ENCODE measurements at regions not wholly inside any gene's neighbourhood (a gene's known extent, or its start where the extent isn't known, plus 50 kb on each side); places are given as distances from the start of the nearest gene placed in this dataset.

DNA sequence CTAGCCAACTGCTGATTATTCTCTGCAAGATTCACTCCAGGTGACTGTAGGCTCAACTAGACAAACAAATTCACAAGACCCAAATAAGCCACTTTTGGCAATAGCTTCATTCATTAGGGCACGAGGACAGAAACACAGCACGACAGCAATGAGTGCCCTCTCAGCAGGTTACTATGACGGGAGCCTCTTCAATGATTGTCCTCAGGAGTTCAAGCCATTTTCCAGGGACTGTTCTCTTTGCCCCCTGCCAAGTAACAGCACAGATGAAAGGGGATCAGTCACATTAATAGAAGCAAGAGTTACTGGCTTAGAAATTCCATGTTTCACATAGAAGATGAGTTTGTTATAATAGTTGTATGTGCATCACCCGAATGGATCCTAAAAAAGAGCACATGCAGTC, 712.2 kb downstream of the CDH8 start:
- H3K27ac ChIP-seq (ENCODE audit: extremely low read depth, low read depth, low read length) = no peak overlapping the region
- FAIRE-seq (no peak), DNase-seq (ENCODE audit: extremely low read depth in 1 of 4, low spot score in 3 of 4) (no peak), ATAC-seq (no peak)
- H3K4me1 ChIP-seq (replicated peaks in 1 of 2; ENCODE audit: control insufficient read depth in 2 of 2, insufficient read depth in 2 of 2, low read length in 2 of 2) = no peaks in the 10 kb centered on the region
- no peaks in the 10 kb centered on the region for H3K9me1 ChIP-seq (ENCODE audit: control insufficient read depth, insufficient read depth, low read length)
- H2AFZ ChIP-seq (ENCODE audit: low read depth, low read length) = no peak overlapping the region
- no peaks in the 10 kb centered on the region for H3K79me2 ChIP-seq (ENCODE audit: control insufficient read depth, insufficient read depth, low read length)
- in situ Hi-C loops (cut with MboI) = no loop called here
- ChIA-PET CTCF (ENCODE audit: low intra/inter-chr PET ratio) (no interaction called here), POLR2A (no interaction called here)
- no peak overlapping the region for H3K9ac ChIP-seq (ENCODE audit: insufficient read depth in 1 of 2, low read depth in 2 of 2, low read length in 2 of 2)
- no peaks in the 10 kb centered on the region for H3K36me3 ChIP-seq (ENCODE audit: control insufficient read depth, insufficient read depth, low read length)
- no peaks in the 10 kb centered on the region for H4K20me1 ChIP-seq (replicated peaks; ENCODE audit: control insufficient read depth, insufficient read depth, low read length)
- H3K9me3 ChIP-seq (replicated peaks; ENCODE audit: control insufficient read depth, insufficient read depth, low read depth, low read length) = no peaks in the 10 kb centered on the region
- no peak overlapping the region for H3K4me2 ChIP-seq (ENCODE audit: insufficient read depth, low read length)
- 0% methylated on average over 4 of the region's 4 CpGs for WGBS (ENCODE audit: insufficient coverage, low coverage, missing lambda C conversion rate)
- H3K27me3 ChIP-seq (ENCODE audit: control insufficient read depth in 2 of 2, insufficient read depth in 2 of 2, low read length in 2 of 2) = no peaks in the 10 kb centered on the region
- intact Hi-C loops (cut with micrococcal nuclease) = no loop called here
- no TSS peak for BruUV-seq (replicated peaks)
- H3K4me3 ChIP-seq = no peak overlapping the region
- TF ChIP-seq, protein P1, sequence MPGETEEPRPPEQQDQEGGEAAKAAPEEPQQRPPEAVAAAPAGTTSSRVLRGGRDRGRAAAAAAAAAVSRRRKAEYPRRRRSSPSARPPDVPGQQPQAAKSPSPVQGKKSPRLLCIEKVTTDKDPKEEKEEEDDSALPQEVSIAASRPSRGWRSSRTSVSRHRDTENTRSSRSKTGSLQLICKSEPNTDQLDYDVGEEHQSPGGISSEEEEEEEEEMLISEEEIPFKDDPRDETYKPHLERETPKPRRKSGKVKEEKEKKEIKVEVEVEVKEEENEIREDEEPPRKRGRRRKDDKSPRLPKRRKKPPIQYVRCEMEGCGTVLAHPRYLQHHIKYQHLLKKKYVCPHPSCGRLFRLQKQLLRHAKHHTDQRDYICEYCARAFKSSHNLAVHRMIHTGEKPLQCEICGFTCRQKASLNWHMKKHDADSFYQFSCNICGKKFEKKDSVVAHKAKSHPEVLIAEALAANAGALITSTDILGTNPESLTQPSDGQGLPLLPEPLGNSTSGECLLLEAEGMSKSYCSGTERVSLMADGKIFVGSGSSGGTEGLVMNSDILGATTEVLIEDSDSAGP (CRISPR knock-in tag; IDR thresholded peaks at IDR 0.05) = no peak
- TF ChIP-seq BRD4 (IDR thresholded peaks at IDR 0.05) = no peak
- TF ChIP-seq ZNF408 (CRISPR knock-in tag; IDR thresholded peaks at IDR 0.05; ENCODE audit: low read depth) = no peak
- TF ChIP-seq, protein P2, sequence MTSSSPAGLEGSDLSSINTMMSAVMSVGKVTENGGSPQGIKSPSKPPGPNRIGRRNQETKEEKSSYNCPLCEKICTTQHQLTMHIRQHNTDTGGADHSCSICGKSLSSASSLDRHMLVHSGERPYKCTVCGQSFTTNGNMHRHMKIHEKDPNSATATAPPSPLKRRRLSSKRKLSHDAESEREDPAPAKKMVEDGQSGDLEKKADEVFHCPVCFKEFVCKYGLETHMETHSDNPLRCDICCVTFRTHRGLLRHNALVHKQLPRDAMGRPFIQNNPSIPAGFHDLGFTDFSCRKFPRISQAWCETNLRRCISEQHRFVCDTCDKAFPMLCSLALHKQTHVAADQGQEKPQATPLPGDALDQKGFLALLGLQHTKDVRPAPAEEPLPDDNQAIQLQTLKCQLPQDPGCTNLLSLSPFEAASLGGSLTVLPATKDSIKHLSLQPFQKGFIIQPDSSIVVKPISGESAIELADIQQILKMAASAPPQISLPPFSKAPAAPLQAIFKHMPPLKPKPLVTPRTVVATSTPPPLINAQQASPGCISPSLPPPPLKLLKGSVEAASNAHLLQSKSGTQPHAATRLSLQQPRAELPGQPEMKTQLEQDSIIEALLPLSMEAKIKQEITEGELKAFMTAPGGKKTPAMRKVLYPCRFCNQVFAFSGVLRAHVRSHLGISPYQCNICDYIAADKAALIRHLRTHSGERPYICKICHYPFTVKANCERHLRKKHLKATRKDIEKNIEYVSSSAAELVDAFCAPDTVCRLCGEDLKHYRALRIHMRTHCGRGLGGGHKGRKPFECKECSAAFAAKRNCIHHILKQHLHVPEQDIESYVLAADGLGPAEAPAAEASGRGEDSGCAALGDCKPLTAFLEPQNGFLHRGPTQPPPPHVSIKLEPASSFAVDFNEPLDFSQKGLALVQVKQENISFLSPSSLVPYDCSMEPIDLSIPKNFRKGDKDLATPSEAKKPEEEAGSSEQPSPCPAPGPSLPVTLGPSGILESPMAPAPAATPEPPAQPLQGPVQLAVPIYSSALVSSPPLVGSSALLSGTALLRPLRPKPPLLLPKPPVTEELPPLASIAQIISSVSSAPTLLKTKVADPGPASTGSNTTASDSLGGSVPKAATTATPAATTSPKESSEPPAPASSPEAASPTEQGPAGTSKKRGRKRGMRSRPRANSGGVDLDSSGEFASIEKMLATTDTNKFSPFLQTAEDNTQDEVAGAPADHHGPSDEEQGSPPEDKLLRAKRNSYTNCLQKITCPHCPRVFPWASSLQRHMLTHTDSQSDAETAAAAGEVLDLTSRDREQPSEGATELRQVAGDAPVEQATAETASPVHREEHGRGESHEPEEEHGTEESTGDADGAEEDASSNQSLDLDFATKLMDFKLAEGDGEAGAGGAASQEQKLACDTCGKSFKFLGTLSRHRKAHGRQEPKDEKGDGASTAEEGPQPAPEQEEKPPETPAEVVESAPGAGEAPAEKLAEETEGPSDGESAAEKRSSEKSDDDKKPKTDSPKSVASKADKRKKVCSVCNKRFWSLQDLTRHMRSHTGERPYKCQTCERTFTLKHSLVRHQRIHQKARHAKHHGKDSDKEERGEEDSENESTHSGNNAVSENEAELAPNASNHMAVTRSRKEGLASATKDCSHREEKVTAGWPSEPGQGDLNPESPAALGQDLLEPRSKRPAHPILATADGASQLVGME (CRISPR knock-in tag; IDR thresholded peaks at IDR 0.05) = no peak
- TF ChIP-seq, protein P3, sequence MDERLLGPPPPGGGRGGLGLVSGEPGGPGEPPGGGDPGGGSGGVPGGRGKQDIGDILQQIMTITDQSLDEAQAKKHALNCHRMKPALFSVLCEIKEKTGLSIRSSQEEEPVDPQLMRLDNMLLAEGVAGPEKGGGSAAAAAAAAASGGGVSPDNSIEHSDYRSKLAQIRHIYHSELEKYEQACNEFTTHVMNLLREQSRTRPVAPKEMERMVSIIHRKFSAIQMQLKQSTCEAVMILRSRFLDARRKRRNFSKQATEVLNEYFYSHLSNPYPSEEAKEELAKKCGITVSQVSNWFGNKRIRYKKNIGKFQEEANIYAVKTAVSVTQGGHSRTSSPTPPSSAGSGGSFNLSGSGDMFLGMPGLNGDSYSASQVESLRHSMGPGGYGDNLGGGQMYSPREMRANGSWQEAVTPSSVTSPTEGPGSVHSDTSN (CRISPR knock-in tag; IDR thresholded peaks at IDR 0.05; ENCODE audit: low read depth) = no peak
- TF ChIP-seq, protein P3 (tag; conservative IDR thresholded peaks at IDR 0.05; ENCODE audit: low read depth) = no peak
- no peak for TF ChIP-seq HOXB6 (CRISPR knock-in tag; IDR thresholded peaks at IDR 0.05; ENCODE audit: borderline replicate concordance)
- TF ChIP-seq SMARCA5 (IDR thresholded peaks at IDR 0.05) = no peak
- TF ChIP-seq, protein P4, sequence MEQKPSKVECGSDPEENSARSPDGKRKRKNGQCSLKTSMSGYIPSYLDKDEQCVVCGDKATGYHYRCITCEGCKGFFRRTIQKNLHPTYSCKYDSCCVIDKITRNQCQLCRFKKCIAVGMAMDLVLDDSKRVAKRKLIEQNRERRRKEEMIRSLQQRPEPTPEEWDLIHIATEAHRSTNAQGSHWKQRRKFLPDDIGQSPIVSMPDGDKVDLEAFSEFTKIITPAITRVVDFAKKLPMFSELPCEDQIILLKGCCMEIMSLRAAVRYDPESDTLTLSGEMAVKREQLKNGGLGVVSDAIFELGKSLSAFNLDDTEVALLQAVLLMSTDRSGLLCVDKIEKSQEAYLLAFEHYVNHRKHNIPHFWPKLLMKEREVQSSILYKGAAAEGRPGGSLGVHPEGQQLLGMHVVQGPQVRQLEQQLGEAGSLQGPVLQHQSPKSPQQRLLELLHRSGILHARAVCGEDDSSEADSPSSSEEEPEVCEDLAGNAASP (IDR thresholded peaks at IDR 0.05) = no peak
- TF ChIP-seq BCOR (IDR thresholded peaks at IDR 0.05) = no peak
- no peak for TF ChIP-seq NRF1 (conservative IDR thresholded peaks at IDR 0.05 in 1 of 2, IDR thresholded peaks at IDR 0.05 in 1 of 2)
- no peak for TF ChIP-seq DDX20 (tag; IDR thresholded peaks at IDR 0.05; ENCODE audit: low read depth)
- no peak for TF ChIP-seq SRSF9 (IDR thresholded peaks at IDR 0.05; ENCODE audit: borderline replicate concordance, low read depth, low read length)
